ENCODE measurements at regions not wholly inside any gene's neighbourhood (a gene's known extent, or its start where the extent isn't known, plus 50 kb on each side); places are given as distances from the start of the nearest gene placed in this dataset.
"Not testable (repeated sequence)": the region's sequence is repeated elsewhere in the genome, so short reads cannot be mapped to it uniquely, and the experiment has no call there.

- no peak for DNase-seq (ENCODE audit: low read depth in 2 of 2)
Measured at GRCh38 chr13:103948426-103948825, 882.2 kb upstream of the SLC10A2 start.

GRCh38 chr13:103945836-103946235, 879.6 kb upstream of the SLC10A2 start:
- DNase-seq (ENCODE audit: low read depth in 2 of 2) = no peak

GRCh38 chr13:103941506-103942140, 875.4 kb upstream of the SLC10A2 start:
- no peak for DNase-seq (ENCODE audit: low read depth in 2 of 2)

GRCh38 chr13:103935117-103935516, 868.9 kb upstream of the SLC10A2 start:
- DNase-seq (ENCODE audit: low read depth in 2 of 2) = no peak

- DNase-seq (ENCODE audit: low read depth in 2 of 2) = no peak
Measured at GRCh38 chr13:103931885-103932284, 865.7 kb upstream of the SLC10A2 start.

GRCh38 chr13:103931331-103931845, 865.2 kb upstream of the SLC10A2 start:
- no peak for DNase-seq (ENCODE audit: low read depth in 2 of 2)

- DNase-seq (ENCODE audit: low read depth in 2 of 2) = no peak
Measured at GRCh38 chr13:103926118-103926517, 859.9 kb upstream of the SLC10A2 start.

GRCh38 chr13:103908911-103909310, 842.7 kb upstream of the SLC10A2 start:
- DNase-seq (ENCODE audit: low read depth in 2 of 2) = no peak

GRCh38 chr13:103908274-103908673, 842.1 kb upstream of the SLC10A2 start:
- DNase-seq (ENCODE audit: low read depth in 2 of 2) = no peak

- DNase-seq (ENCODE audit: low read depth in 2 of 2) = no peak
Measured at GRCh38 chr13:103903790-103904189, 837.6 kb upstream of the SLC10A2 start.

- no peak for DNase-seq (ENCODE audit: low read depth in 2 of 2)
Measured at GRCh38 chr13:103898481-103898880, 832.3 kb upstream of the SLC10A2 start.

GRCh38 chr13:103895835-103896531, 829.8 kb upstream of the SLC10A2 start:
- no peak for DNase-seq (ENCODE audit: low read depth in 2 of 2)

GRCh38 chr13:103894626-103895025, 828.4 kb upstream of the SLC10A2 start:
- no peak for DNase-seq (ENCODE audit: low read depth in 2 of 2)

- DNase-seq (ENCODE audit: low read depth in 2 of 2) = no peak
Measured at GRCh38 chr13:103884101-103884723, 818.0 kb upstream of the SLC10A2 start.

- no peak for DNase-seq (ENCODE audit: low read depth in 2 of 2)
Measured at GRCh38 chr13:103883698-103884097, 817.5 kb upstream of the SLC10A2 start.

GRCh38 chr13:103883164-103883563, 816.9 kb upstream of the SLC10A2 start:
- DNase-seq (ENCODE audit: low read depth in 2 of 2) = no peak

- not testable (repeated sequence) for DNase-seq (ENCODE audit: low read depth in 2 of 2)
Measured at GRCh38 chr13:103880146-103880545, 813.9 kb upstream of the SLC10A2 start.

GRCh38 chr13:103878891-103879605, 812.8 kb upstream of the SLC10A2 start:
- no peak for DNase-seq (ENCODE audit: low read depth in 2 of 2)

GRCh38 chr13:103876571-103876970, 810.4 kb upstream of the SLC10A2 start:
- no peak for DNase-seq (ENCODE audit: low read depth in 2 of 2)

GRCh38 chr13:103873725-103874124, 807.5 kb upstream of the SLC10A2 start:
- DNase-seq (ENCODE audit: low read depth in 2 of 2) = no peak

GRCh38 chr13:103866048-103866447, 799.8 kb upstream of the SLC10A2 start:
- no peak for DNase-seq (ENCODE audit: low read depth in 2 of 2)

- no peak for DNase-seq (ENCODE audit: low read depth in 2 of 2)
Measured at GRCh38 chr13:103862525-103862924, 796.3 kb upstream of the SLC10A2 start.

Data from stimulated activated CD8-positive, alpha-beta memory T cell treated with anti-CD3 and anti-CD28 coated beads, Interleukin-15, amount 100 ng/mL, for 4 hours (primary cell).